Fibroblast of the aortic adventitia (primary cell): ENCODE measurements at regions not wholly inside any gene's neighbourhood (a gene's known extent, or its start where the extent isn't known, plus 50 kb on each side); places are given as distances from the start of the nearest gene placed in this dataset.

Experiments used
- DNase-seq: peaks from one replicate; pipeline ENCODE4 v3.0.0-alpha.2; 2010; ENCODE audit warnings: low read depth
- H3K4me3 ChIP-seq: 2 replicates; pipeline ENCODE4 v1.5.1; 2011; ENCODE audit warnings: low read depth, mild to moderate bottlenecking, control low read depth, low read length, moderate library complexity
- CTCF ChIP-seq: IDR thresholded peaks from 2 replicates; pipeline ENCODE4 v1.5.1; 2011; ENCODE audit warnings: mild to moderate bottlenecking, low read length, control low read depth, inconsistent platforms; ENCODE audit not compliant: insufficient read depth

GRCh38 chr16:54693864-54694263 lies 236.8 kb upstream of the IRX5 start:
- no peak for TF ChIP-seq CTCF
- DNase-seq = no peak
- no peak overlapping the region for H3K4me3 ChIP-seq

GRCh38 chr16:54690710-54691109 lies 240.0 kb upstream of the IRX5 start:
- no peak overlapping the region for H3K4me3 ChIP-seq
- TF ChIP-seq CTCF = no peak
- DNase-seq = no peak

GRCh38 chr16:54690306-54690705 lies 240.4 kb upstream of the IRX5 start:
- no peak overlapping the region for H3K4me3 ChIP-seq
- no peak for TF ChIP-seq CTCF
- no peak for DNase-seq

- no peak overlapping the region for H3K4me3 ChIP-seq
- TF ChIP-seq CTCF = no peak
- no peak for DNase-seq
Observed at GRCh38 chr16:54689072-54689865, 241.4 kb upstream of the IRX5 start.

- DNase-seq = no peak
- H3K4me3 ChIP-seq = no peak overlapping the region
- no peak for TF ChIP-seq CTCF
Observed at GRCh38 chr16:54688339-54688738, 242.3 kb upstream of the IRX5 start.

GRCh38 chr16:54687043-54687899 lies 243.4 kb upstream of the IRX5 start:
- DNase-seq = no peak
- H3K4me3 ChIP-seq = no peak overlapping the region
- TF ChIP-seq CTCF = no peak
